ENCODE measurements at regions not wholly inside any gene's neighbourhood (a gene's known extent, or its start where the extent isn't known, plus 50 kb on each side); places are given as distances from the start of the nearest gene placed in this dataset.

DNA sequence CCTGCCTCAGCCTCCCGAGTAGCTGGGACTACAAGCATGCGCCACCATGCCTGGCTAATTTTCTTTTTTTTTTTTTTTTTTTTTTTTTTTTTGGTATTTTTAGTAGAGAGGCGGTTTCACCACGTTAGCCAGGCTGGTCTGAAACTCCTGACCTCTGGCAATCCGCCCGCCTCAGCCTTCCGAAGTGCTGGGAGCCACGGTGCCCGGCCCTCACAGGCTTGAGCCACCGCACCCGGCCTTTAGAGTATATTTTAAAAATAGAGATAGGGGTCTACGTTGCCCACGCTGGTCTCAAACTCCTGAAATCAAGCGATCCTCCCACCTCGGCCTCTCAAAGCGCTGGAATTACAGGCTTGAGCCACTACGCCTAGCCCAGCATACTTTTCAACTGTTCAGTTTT, 93.4 kb upstream of the CHD2 start:
- no peaks in the 10 kb centered on the region for H3K9me1 ChIP-seq (replicated peaks; ENCODE audit: control insufficient read depth, extremely low read depth, insufficient read depth, low read length)
- no peak for FAIRE-seq

More for the DNA sequence above, 93.4 kb upstream of the CHD2 start:
- CTCF ChIA-PET, result no interaction called here
- DNase-seq (ENCODE audit: low read depth, low spot score), result no peak
- Histone ChIP-seq H3K9ac (replicated peaks; ENCODE audit: extremely low read depth, insufficient read depth, low read length) (no peak overlapping the region), H3K4me3 (replicated peaks in 1 of 3; ENCODE audit: insufficient read depth in 1 of 3, low read depth in 1 of 3, low read length in 3 of 3) (no peak overlapping the region), H3K27ac (ENCODE audit: insufficient read depth, low read depth, low read length) (no peak overlapping the region), H4K20me1 (replicated peaks; ENCODE audit: control insufficient read depth, extremely low read depth, insufficient read depth, low read length) (no peaks in the 10 kb centered on the region), H3K4me1 (ENCODE audit: control insufficient read depth, extremely low read depth, insufficient read depth, low read length) (peaks cover 20% of the 10 kb centered on the region), H2AFZ (ENCODE audit: low read depth, low read length) (no peak overlapping the region), H3K27me3 (ENCODE audit: control insufficient read depth in 2 of 2, insufficient read depth in 2 of 2, low read length in 2 of 2) (no peaks in the 10 kb centered on the region), H3K36me3 (ENCODE audit: control insufficient read depth in 2 of 2, extremely low read depth in 1 of 2, insufficient read depth in 2 of 2, low read length in 2 of 2) (no peaks in the 10 kb centered on the region), H3K9me3 (replicated peaks; ENCODE audit: control insufficient read depth, insufficient read depth, low read length) (no peaks in the 10 kb centered on the region), H3K4me2 (ENCODE audit: insufficient read depth, low read length) (no peak overlapping the region), H3K79me2 (ENCODE audit: control insufficient read depth, insufficient read depth, low read length) (no peaks in the 10 kb centered on the region)
- TF ChIP-seq FOS (IDR thresholded peaks at IDR 0.05; ENCODE audit: borderline replicate concordance, insufficient read depth, low read length), result no peak
- TF ChIP-seq, protein P1, sequence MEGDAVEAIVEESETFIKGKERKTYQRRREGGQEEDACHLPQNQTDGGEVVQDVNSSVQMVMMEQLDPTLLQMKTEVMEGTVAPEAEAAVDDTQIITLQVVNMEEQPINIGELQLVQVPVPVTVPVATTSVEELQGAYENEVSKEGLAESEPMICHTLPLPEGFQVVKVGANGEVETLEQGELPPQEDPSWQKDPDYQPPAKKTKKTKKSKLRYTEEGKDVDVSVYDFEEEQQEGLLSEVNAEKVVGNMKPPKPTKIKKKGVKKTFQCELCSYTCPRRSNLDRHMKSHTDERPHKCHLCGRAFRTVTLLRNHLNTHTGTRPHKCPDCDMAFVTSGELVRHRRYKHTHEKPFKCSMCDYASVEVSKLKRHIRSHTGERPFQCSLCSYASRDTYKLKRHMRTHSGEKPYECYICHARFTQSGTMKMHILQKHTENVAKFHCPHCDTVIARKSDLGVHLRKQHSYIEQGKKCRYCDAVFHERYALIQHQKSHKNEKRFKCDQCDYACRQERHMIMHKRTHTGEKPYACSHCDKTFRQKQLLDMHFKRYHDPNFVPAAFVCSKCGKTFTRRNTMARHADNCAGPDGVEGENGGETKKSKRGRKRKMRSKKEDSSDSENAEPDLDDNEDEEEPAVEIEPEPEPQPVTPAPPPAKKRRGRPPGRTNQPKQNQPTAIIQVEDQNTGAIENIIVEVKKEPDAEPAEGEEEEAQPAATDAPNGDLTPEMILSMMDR (IDR thresholded peaks at IDR 0.05; ENCODE audit: extremely low read depth in 1 of 2, insufficient read depth in 1 of 2, low read depth in 1 of 2, low read length in 2 of 2), result no peak
- TF ChIP-seq, protein P2, sequence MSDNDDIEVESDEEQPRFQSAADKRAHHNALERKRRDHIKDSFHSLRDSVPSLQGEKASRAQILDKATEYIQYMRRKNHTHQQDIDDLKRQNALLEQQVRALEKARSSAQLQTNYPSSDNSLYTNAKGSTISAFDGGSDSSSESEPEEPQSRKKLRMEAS (IDR thresholded peaks at IDR 0.05; ENCODE audit: insufficient read depth, insufficient read length), result no peak
- POLR2A ChIA-PET, result no interaction called here
- dilution Hi-C loops (cut with MboI; ENCODE audit: extremely low pct_ligation_motif_present, low sequenced_read_pairs) (loop anchor here (25.0 kb wide), 1 partner anchor 106 kb away; the partner anchor contains the start of gene CHD2), intact Hi-C loops (cut with micrococcal nuclease) (loop anchor here (5.0 kb wide), 1 partner anchor 189 kb away; no protein-coding TSS in a partner anchor)
- BruUV-seq (replicated peaks), result no TSS peak
